ENCODE measurements at regions not wholly inside any gene's neighbourhood (a gene's known extent, or its start where the extent isn't known, plus 50 kb on each side); places are given as distances from the start of the nearest gene placed in this dataset.

GRCh38 chr9:99373912-99374311 lies 151.8 kb downstream of the SEC61B start:
- TF ChIP-seq CTCF (IDR thresholded peaks at IDR 0.05) (no peak), POLR2A (IDR thresholded peaks at IDR 0.05) (no peak), EP300 (IDR thresholded peaks at IDR 0.05) (no peak)

Data from upper lobe of left lung (tissue), 4 donors.